ENCODE measurements at regions not wholly inside any gene's neighbourhood (a gene's known extent, or its start where the extent isn't known, plus 50 kb on each side); places are given as distances from the start of the nearest gene placed in this dataset.

- TF ChIP-seq, protein P1, sequence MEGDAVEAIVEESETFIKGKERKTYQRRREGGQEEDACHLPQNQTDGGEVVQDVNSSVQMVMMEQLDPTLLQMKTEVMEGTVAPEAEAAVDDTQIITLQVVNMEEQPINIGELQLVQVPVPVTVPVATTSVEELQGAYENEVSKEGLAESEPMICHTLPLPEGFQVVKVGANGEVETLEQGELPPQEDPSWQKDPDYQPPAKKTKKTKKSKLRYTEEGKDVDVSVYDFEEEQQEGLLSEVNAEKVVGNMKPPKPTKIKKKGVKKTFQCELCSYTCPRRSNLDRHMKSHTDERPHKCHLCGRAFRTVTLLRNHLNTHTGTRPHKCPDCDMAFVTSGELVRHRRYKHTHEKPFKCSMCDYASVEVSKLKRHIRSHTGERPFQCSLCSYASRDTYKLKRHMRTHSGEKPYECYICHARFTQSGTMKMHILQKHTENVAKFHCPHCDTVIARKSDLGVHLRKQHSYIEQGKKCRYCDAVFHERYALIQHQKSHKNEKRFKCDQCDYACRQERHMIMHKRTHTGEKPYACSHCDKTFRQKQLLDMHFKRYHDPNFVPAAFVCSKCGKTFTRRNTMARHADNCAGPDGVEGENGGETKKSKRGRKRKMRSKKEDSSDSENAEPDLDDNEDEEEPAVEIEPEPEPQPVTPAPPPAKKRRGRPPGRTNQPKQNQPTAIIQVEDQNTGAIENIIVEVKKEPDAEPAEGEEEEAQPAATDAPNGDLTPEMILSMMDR (IDR thresholded peaks at IDR 0.05; ENCODE audit: low read depth, low read length) = no peak
- Histone ChIP-seq H3K27me3 (no peaks in the 10 kb centered on the region), H3K36me3 (no peaks in the 10 kb centered on the region), H3K4me3 (ENCODE audit: low read depth, low read length) (no peak overlapping the region), H3K4me1 (peaks cover 8% of the 10 kb centered on the region), H3K9me3 (no peaks in the 10 kb centered on the region)
- no peak for DNase-seq
Observed at GRCh38 chr9:99745085-99745484, 76.6 kb upstream of the NR4A3 start.

GRCh38 chr9:99746406-99746805 is 75.3 kb upstream of the NR4A3 start:
- TF ChIP-seq, protein P1 (IDR thresholded peaks at IDR 0.05; ENCODE audit: low read depth, low read length) = no peak
- no peak overlapping the region for H3K4me3 ChIP-seq (ENCODE audit: low read depth, low read length)
- no peaks in the 10 kb centered on the region for H3K9me3 ChIP-seq
- H3K27me3 ChIP-seq = no peaks in the 10 kb centered on the region
- no peaks in the 10 kb centered on the region for H3K36me3 ChIP-seq
- peaks cover 8% of the 10 kb centered on the region for H3K4me1 ChIP-seq
- DNase-seq = no peak

DNA sequence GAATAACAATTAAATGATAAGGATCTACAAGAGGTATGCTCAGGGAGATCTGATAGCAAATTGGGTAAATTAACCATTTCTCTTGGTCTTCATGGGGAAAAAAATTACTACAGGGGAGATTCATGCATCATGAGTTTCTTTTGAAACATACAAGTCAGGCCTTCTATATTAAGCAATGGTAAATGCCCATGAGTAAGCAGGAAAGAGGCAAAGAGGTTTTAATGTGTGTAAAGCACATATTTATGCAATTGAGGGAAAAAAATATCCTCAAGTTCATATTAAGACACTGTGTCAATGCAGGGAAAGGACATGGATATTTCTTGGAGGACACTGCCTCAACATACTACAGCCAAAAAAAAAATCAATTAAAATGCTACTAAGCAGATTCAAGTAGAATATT is 73.4 kb upstream of the NR4A3 start:
- DNase-seq = no peak
- Histone ChIP-seq H3K9me3 (no peaks in the 10 kb centered on the region), H3K4me3 (ENCODE audit: low read depth, low read length) (no peak overlapping the region), H3K4me1 (peaks cover 5% of the 10 kb centered on the region), H3K27me3 (no peaks in the 10 kb centered on the region), H3K36me3 (no peaks in the 10 kb centered on the region)
- TF ChIP-seq, protein P1 (IDR thresholded peaks at IDR 0.05; ENCODE audit: low read depth, low read length) = no peak

- no peak for DNase-seq
- Histone ChIP-seq H3K27me3 (no peaks in the 10 kb centered on the region), H3K4me1 (peaks cover under 1% of the 10 kb centered on the region), H3K9me3 (no peaks in the 10 kb centered on the region), H3K36me3 (no peaks in the 10 kb centered on the region), H3K4me3 (ENCODE audit: low read depth, low read length) (no peak overlapping the region)
- TF ChIP-seq, protein P1 (IDR thresholded peaks at IDR 0.05; ENCODE audit: low read depth, low read length) = no peak
Observed at GRCh38 chr9:99748676-99749075, 73.0 kb upstream of the NR4A3 start.

DNA sequence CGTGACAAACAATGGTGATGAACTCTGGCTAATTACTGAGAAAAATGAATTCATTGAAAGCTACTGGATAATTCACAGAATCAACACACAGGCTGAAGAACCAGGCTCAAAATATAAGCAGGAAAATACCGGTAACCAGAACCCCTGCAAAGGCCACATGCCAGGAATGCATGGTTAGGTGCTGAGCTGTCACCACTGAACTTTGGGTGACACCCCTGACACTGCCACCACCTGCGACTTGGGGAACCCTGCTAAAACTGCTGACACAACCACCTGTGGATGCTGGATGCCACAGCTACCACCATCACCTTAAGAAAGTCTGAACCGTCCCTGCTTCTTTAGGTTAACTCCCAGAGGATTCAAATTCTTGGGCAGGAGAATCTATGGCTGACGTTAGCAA is 72.0 kb upstream of the NR4A3 start:
- Histone ChIP-seq H3K9me3 (no peaks in the 10 kb centered on the region), H3K36me3 (no peaks in the 10 kb centered on the region), H3K4me1 (no peaks in the 10 kb centered on the region), H3K27me3 (no peaks in the 10 kb centered on the region), H3K4me3 (ENCODE audit: low read depth, low read length) (no peak overlapping the region)
- TF ChIP-seq, protein P1 (IDR thresholded peaks at IDR 0.05; ENCODE audit: low read depth, low read length) = no peak
- DNase-seq = no peak

DNA sequence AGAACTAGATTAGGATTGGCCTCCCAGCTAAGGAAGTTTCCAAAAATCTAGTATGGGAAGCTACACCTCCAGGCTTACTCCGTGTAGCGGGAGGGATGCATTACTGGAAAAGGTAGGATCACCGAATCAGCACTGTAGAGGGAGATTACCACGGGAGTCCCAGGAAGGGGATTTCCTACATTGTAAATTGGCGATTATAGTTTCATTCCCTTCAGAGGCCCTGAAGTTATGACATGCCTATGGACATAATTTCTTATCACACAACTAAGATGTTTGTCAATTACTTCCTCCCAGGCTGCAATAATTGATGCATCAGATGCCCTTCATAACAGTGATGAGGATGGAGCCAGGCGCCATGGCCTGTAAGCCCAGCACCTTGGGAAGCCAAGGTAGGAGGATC is 71.2 kb upstream of the NR4A3 start:
- no peaks in the 10 kb centered on the region for H3K9me3 ChIP-seq
- no peak overlapping the region for H3K4me3 ChIP-seq (ENCODE audit: low read depth, low read length)
- TF ChIP-seq, protein P1 (IDR thresholded peaks at IDR 0.05; ENCODE audit: low read depth, low read length) = no peak
- H3K27me3 ChIP-seq = no peaks in the 10 kb centered on the region
- no peaks in the 10 kb centered on the region for H3K36me3 ChIP-seq
- no peaks in the 10 kb centered on the region for H3K4me1 ChIP-seq
- no peak for DNase-seq

All from BE2C (cell line).